H9 (cell line): ENCODE measurements at regions not wholly inside any gene's neighbourhood (a gene's known extent, or its start where the extent isn't known, plus 50 kb on each side); places are given as distances from the start of the nearest gene placed in this dataset.

ENCODE experiments used
- DNase-seq: peaks from one replicate; pipeline ENCODE4 v3.0.0-alpha.2; 2017
- H2AFZ ChIP-seq: one replicate; pipeline ENCODE4 v1.6.1; 2013; ENCODE audit warnings: mild to moderate bottlenecking, low read length, control low read depth, moderate library complexity
- H2AK5ac ChIP-seq: 2 replicates; pipeline ENCODE4 v1.6.1; 2013; ENCODE audit warnings: low read length, control low read depth, mixed read lengths; ENCODE audit not compliant: insufficient read length
- H2BK120ac ChIP-seq: one replicate; pipeline ENCODE4 v1.6.1; 2013; ENCODE audit warnings: low read depth, mild to moderate bottlenecking, low read length, control low read depth, inconsistent platforms; ENCODE audit not compliant: poor library complexity, severe bottlenecking
- H2BK12ac ChIP-seq: 2 replicates; pipeline ENCODE4 v1.6.1; 2013; ENCODE audit warnings: low read length, control low read depth, mixed read lengths, low read depth; ENCODE audit not compliant: insufficient read length
- H2BK15ac ChIP-seq: 2 replicates; pipeline ENCODE4 v1.6.1; 2013; ENCODE audit warnings: low read depth, low read length, control low read depth
- H2BK20ac ChIP-seq: one replicate; pipeline ENCODE4 v1.6.1; 2013; ENCODE audit warnings: low read depth, mild to moderate bottlenecking, low read length, control low read depth, inconsistent platforms; ENCODE audit not compliant: poor library complexity, severe bottlenecking
- H2BK5ac ChIP-seq: 2 replicates; pipeline ENCODE4 v1.6.1; 2013; ENCODE audit warnings: low read length, control low read depth, mixed read lengths; ENCODE audit not compliant: insufficient read length
- H3K14ac ChIP-seq: 2 replicates; pipeline ENCODE4 v1.6.1; 2013; ENCODE audit warnings: low read length, control low read depth; ENCODE audit not compliant: insufficient read depth
- H3K18ac ChIP-seq: 2 replicates; pipeline ENCODE4 v1.6.1; 2013; ENCODE audit warnings: low read depth, mild to moderate bottlenecking, mixed read lengths, low read length, control low read depth; ENCODE audit not compliant: insufficient read length
- H3K23ac ChIP-seq: 2 replicates; pipeline ENCODE4 v1.6.1; 2013; ENCODE audit warnings: low read length, control low read depth, mixed read lengths, low read depth; ENCODE audit not compliant: insufficient read length
- H3K23me2 ChIP-seq: 2 replicates; pipeline ENCODE4 v1.6.1; 2013; ENCODE audit warnings: low read depth, mild to moderate bottlenecking, mixed read lengths, low read length, control low read depth; ENCODE audit not compliant: insufficient read length, poor library complexity, severe bottlenecking
- H3K27ac ChIP-seq: 2 replicates; pipeline ENCODE4 v1.5.1; 2013; ENCODE audit warnings: low read length, control low read depth, mixed read lengths, low read depth; ENCODE audit not compliant: insufficient read length
- H3K27me3 ChIP-seq: 2 replicates; pipeline ENCODE4 v1.6.1; 2013; ENCODE audit warnings: low read length, control low read depth, inconsistent platforms; ENCODE audit not compliant: insufficient read depth
- H3K4ac ChIP-seq: 2 replicates; pipeline ENCODE4 v1.6.1; 2013; ENCODE audit warnings: low read depth, mild to moderate bottlenecking, control low read depth, inconsistent platforms, low read length, moderate library complexity
- H3K4me1 ChIP-seq: 2 replicates; pipeline ENCODE4 v1.6.1; 2013; ENCODE audit warnings: low read length, control low read depth, inconsistent platforms; ENCODE audit not compliant: insufficient read depth
- H3K4me2 ChIP-seq: 2 replicates; pipeline ENCODE4 v1.6.1; 2013; ENCODE audit warnings: low read length, control low read depth, mixed read lengths; ENCODE audit not compliant: insufficient read length, insufficient read depth
- H3K56ac ChIP-seq: 2 replicates; pipeline ENCODE4 v1.6.1; 2013; ENCODE audit warnings: low read depth, mild to moderate bottlenecking, mixed read lengths, low read length, control low read depth; ENCODE audit not compliant: insufficient read length
- H3K79me1 ChIP-seq: 2 replicates; pipeline ENCODE4 v1.6.1; 2013; ENCODE audit warnings: low read depth, mild to moderate bottlenecking, moderate library complexity, low read length, control low read depth, inconsistent platforms; ENCODE audit not compliant: insufficient read depth, poor library complexity, severe bottlenecking
- H3K79me2 ChIP-seq: 2 replicates; pipeline ENCODE4 v1.6.1; 2013; ENCODE audit warnings: low read length, control low read depth, inconsistent platforms; ENCODE audit not compliant: insufficient read depth
- H3K9ac ChIP-seq: 2 replicates; pipeline ENCODE4 v1.6.1; 2013; ENCODE audit warnings: low read length, control low read depth, mixed read lengths; ENCODE audit not compliant: insufficient read length; ENCODE audit errors: extremely low read depth
- H3K9me3 ChIP-seq: one replicate; pipeline ENCODE4 v1.6.1; 2013; ENCODE audit warnings: low read depth, low read length, inconsistent platforms; ENCODE audit not compliant: control insufficient read depth
- H3T11ph ChIP-seq: one replicate; pipeline ENCODE4 v1.6.1; 2013; ENCODE audit warnings: mild to moderate bottlenecking, low read length, control low read depth, inconsistent platforms
- H4K20me1 ChIP-seq: one replicate; pipeline ENCODE4 v1.6.1; 2013; ENCODE audit not compliant: control insufficient read depth, insufficient read length, insufficient read depth
- H4K5ac ChIP-seq: 2 replicates; pipeline ENCODE4 v1.6.1; 2013; ENCODE audit warnings: low read depth, mild to moderate bottlenecking, mixed read lengths, low read length, control low read depth; ENCODE audit not compliant: insufficient read length
- H4K8ac ChIP-seq: replicated peaks from 2 replicates; pipeline ENCODE4 v1.6.1; 2013; ENCODE audit warnings: low read length, control low read depth, mixed read lengths, low read depth; ENCODE audit not compliant: insufficient read length
- H4K91ac ChIP-seq: 2 replicates; pipeline ENCODE4 v1.6.1; 2013; ENCODE audit warnings: low read depth, mild to moderate bottlenecking, moderate library complexity, mixed read lengths, low read length, control low read depth; ENCODE audit not compliant: insufficient read length
- H3K27ac Mint-ChIP-seq, 3 experiments: 2 replicates in 2 of 3; 3 replicates in 1 of 3; pipeline ENCODE4 v1.8.0; 2020 to 2021; ENCODE audit warnings: mixed read lengths in 3 of 3, mild to moderate bottlenecking in 1 of 3, moderate library complexity in 1 of 3
- H3K27me3 Mint-ChIP-seq: 2 replicates; pipeline ENCODE4 v1.8.0; 2021; ENCODE audit warnings: low read depth, mild to moderate bottlenecking, moderate library complexity, mixed read lengths
- H3K36me3 Mint-ChIP-seq, 3 experiments: 2 replicates in 2 of 3; 3 replicates in 1 of 3; pipeline ENCODE4 v1.8.0; 2020 to 2021; ENCODE audit warnings: low read depth in 3 of 3, mixed read lengths in 3 of 3; ENCODE audit not compliant: insufficient read depth in 1 of 3
- H3K4me1 Mint-ChIP-seq, 2 experiments: 2 replicates each; pipeline ENCODE4 v1.8.0; 2020; ENCODE audit warnings: mixed read lengths in 2 of 2
- H3K4me3 Mint-ChIP-seq, 2 experiments: 2 replicates in 1 of 2; 3 replicates in 1 of 2; pipeline ENCODE4 v1.8.0; 2020 to 2021; ENCODE audit warnings: mild to moderate bottlenecking in 2 of 2, mixed read lengths in 2 of 2, moderate library complexity in 1 of 2
- H3K9me3 Mint-ChIP-seq, 2 experiments: 2 replicates in 1 of 2; 3 replicates in 1 of 2; pipeline ENCODE4 v1.8.0; 2020; ENCODE audit warnings: mild to moderate bottlenecking in 2 of 2, mixed read lengths in 2 of 2, moderate library complexity in 1 of 2
- CTCF ChIP-seq: fragments of 200-600 bp; sonication (generic); conservative IDR thresholded peaks from 3 replicates; pipeline ENCODE4 v1.8.0; 2021; ENCODE audit warnings: antibody characterized with exemption, mild to moderate bottlenecking
- WGBS: extraction: QIAGEN DNeasy Blood & Tissue Kit; methylation state at CpG from one replicate; pipeline ENCODE4 v1.1.7; 2013; ENCODE audit warnings: missing lambda C conversion rate, low lambda C conversion rate, mixed read lengths; ENCODE audit not compliant: insufficient read length; ENCODE audit errors: extremely low coverage; 5-methylcytosine and 5-hydroxymethylcytosine counted together

- no peak overlapping the region for H4K91ac ChIP-seq
- H2BK20ac ChIP-seq = no peak overlapping the region
- H3K14ac ChIP-seq = no peak overlapping the region
- Mint-ChIP-seq H3K27ac (no peak overlapping the region), H3K4me3 (no peak overlapping the region), H3K27me3 (no peaks in the 10 kb centered on the region), H3K4me1 (no peaks in the 10 kb centered on the region), H3K9me3 (peaks cover 4 to 6% of the 10 kb centered on the region in 2 experiments; a peak in 4 of 5 replicates), H3K36me3 (peaks cover 0 to 6% (median 0%) of the 10 kb centered on the region in 3 experiments; a peak in 2 of 7 replicates)
- no peaks in the 10 kb centered on the region for H3K9me3 ChIP-seq
- no peak overlapping the region for H2BK15ac ChIP-seq
- no peak for DNase-seq
- no peaks in the 10 kb centered on the region for H3K27me3 ChIP-seq
- no peak overlapping the region for H2BK5ac ChIP-seq
- no peak overlapping the region for H2BK120ac ChIP-seq
- H3K4me2 ChIP-seq = no peak overlapping the region
- no peaks in the 10 kb centered on the region for H3K79me1 ChIP-seq
- H3K9ac ChIP-seq = no peak overlapping the region
- TF ChIP-seq CTCF = no peak
- H2BK12ac ChIP-seq = no peak overlapping the region
- H3K18ac ChIP-seq = no peak overlapping the region
- no peak overlapping the region for H3K27ac ChIP-seq
- no peak overlapping the region for H2AFZ ChIP-seq
- H4K20me1 ChIP-seq = no peaks in the 10 kb centered on the region
- no peaks in the 10 kb centered on the region for H3K79me2 ChIP-seq
- H4K5ac ChIP-seq = no peak overlapping the region
- H3K4ac ChIP-seq = no peak overlapping the region
- H3T11ph ChIP-seq = no peak overlapping the region
- H3K4me1 ChIP-seq = no peaks in the 10 kb centered on the region
- no peaks in the 10 kb centered on the region for H3K23me2 ChIP-seq
- H3K23ac ChIP-seq = no peak overlapping the region
- H3K56ac ChIP-seq = no peak overlapping the region
- WGBS = no CpG with 5 or more reads among the region's 6 CpGs
- H2AK5ac ChIP-seq = no peak overlapping the region
- H4K8ac ChIP-seq = no peak overlapping the region
These were observed 169.8 kb downstream of the BTG1 start for GRCh38 chr12:91975891-91976290.
